ENCODE measurements at regions not wholly inside any gene's neighbourhood (a gene's known extent, or its start where the extent isn't known, plus 50 kb on each side); places are given as distances from the start of the nearest gene placed in this dataset.
"Not testable (repeated sequence)": the region's sequence is repeated elsewhere in the genome, so short reads cannot be mapped to it uniquely, and the experiment has no call there.

GRCh38 chr1:241425091-241425490 lies 68.1 kb upstream of the RGS7 start:
- not testable (repeated sequence) for TF ChIP-seq CTCF (IDR thresholded peaks at IDR 0.05; ENCODE audit: low read depth, low read length, missing input control); RAD21 (IDR thresholded peaks at IDR 0.05)

Measured in liver (tissue), 3 donors.